GM12892 (cell line): ENCODE measurements at regions not wholly inside any gene's neighbourhood (a gene's known extent, or its start where the extent isn't known, plus 50 kb on each side); places are given as distances from the start of the nearest gene placed in this dataset.

Source experiments
- DNase-seq: peaks from one replicate; pipeline ENCODE4 v3.0.0; 2011; ENCODE audit not compliant: insufficient read length
- FAIRE-seq: peaks from 2 replicates; lab custom pipeline; 2011; peaks lifted over from hg19 to GRCh38; lab: Jason Lieb, UNC
- POLR2A ChIP-seq: IDR thresholded peaks from 2 replicates; pipeline ENCODE4 v1.6.1; 2011; ENCODE audit warnings: low read depth, low read length, control low read depth
- POLR2AphosphoS5 ChIP-seq: IDR thresholded peaks from 2 replicates; pipeline ENCODE4 v1.6.1; 2011; ENCODE audit warnings: low read depth, low read length, control low read depth
- TAF1 ChIP-seq: IDR thresholded peaks from 2 replicates; pipeline ENCODE4 v1.6.1; 2011; ENCODE audit warnings: low read depth, mild to moderate bottlenecking, control low read depth, low read length, borderline replicate concordance

- no peak for DNase-seq
- no peak for FAIRE-seq
- TF ChIP-seq TAF1 (no peak), POLR2AphosphoS5 (no peak), POLR2A (no peak)
Observed at GRCh38 chr9:126043681-126044080, 282.9 kb upstream of the MVB12B start.

GRCh38 chr9:126049088-126049487, 277.5 kb upstream of the MVB12B start:
- FAIRE-seq (no peak), DNase-seq (no peak)
- TF ChIP-seq TAF1, result no peak
- no peak for TF ChIP-seq POLR2A
- no peak for TF ChIP-seq POLR2AphosphoS5

GRCh38 chr9:126049896-126050604, 276.6 kb upstream of the MVB12B start:
- FAIRE-seq, result no peak
- TF ChIP-seq TAF1, result no peak
- TF ChIP-seq POLR2AphosphoS5, result no peak
- TF ChIP-seq POLR2A, result no peak
- no peak for DNase-seq

GRCh38 chr9:126050605-126050990, 276.0 kb upstream of the MVB12B start:
- TF ChIP-seq TAF1 (no peak), POLR2A (no peak), POLR2AphosphoS5 (no peak)
- DNase-seq, result no peak
- no peak for FAIRE-seq

- TF ChIP-seq POLR2A (no peak), TAF1 (no peak), POLR2AphosphoS5 (no peak)
- no peak for FAIRE-seq
- no peak for DNase-seq
Observed at GRCh38 chr9:126051446-126052130, 275.0 kb upstream of the MVB12B start.

- TF ChIP-seq POLR2A, result no peak
- TF ChIP-seq POLR2AphosphoS5, result no peak
- no peak for TF ChIP-seq TAF1
- no peak for DNase-seq
- FAIRE-seq, result no peak
Observed at GRCh38 chr9:126052791-126053190, 273.8 kb upstream of the MVB12B start.

- TF ChIP-seq POLR2AphosphoS5, result no peak
- no peak for TF ChIP-seq TAF1
- no peak for TF ChIP-seq POLR2A
- DNase-seq (no peak), FAIRE-seq (no peak)
Observed at GRCh38 chr9:126053913-126054312, 272.7 kb upstream of the MVB12B start.

GRCh38 chr9:126055381-126055985, 271.1 kb upstream of the MVB12B start:
- FAIRE-seq (no peak), DNase-seq (no peak)
- TF ChIP-seq TAF1 (no peak), POLR2A (no peak), POLR2AphosphoS5 (no peak)

- TF ChIP-seq POLR2AphosphoS5 (no peak), TAF1 (no peak), POLR2A (no peak)
- DNase-seq (no peak), FAIRE-seq (no peak)
Observed at GRCh38 chr9:126056312-126057021, 270.2 kb upstream of the MVB12B start.

GRCh38 chr9:126057121-126057825, 269.4 kb upstream of the MVB12B start:
- DNase-seq (no peak), FAIRE-seq (no peak)

More at GRCh38 chr9:126057121-126057825, 269.4 kb upstream of the MVB12B start:
- TF ChIP-seq TAF1, result no peak
- TF ChIP-seq POLR2AphosphoS5, result no peak
- no peak for TF ChIP-seq POLR2A
